Osteocyte (in vitro differentiated cells): ENCODE measurements at regions not wholly inside any gene's neighbourhood (a gene's known extent, or its start where the extent isn't known, plus 50 kb on each side); places are given as distances from the start of the nearest gene placed in this dataset.

Experiments used
- DNase-seq: peaks from one replicate; pipeline ENCODE4 v3.0.0; 2021; ENCODE audit warnings: mixed read lengths; ENCODE audit not compliant: unreplicated experiment; ENCODE audit errors: extremely low spot score
- H3K27ac Mint-ChIP-seq: one replicate; pipeline ENCODE4 v1.8.0; 2021; ENCODE audit warnings: mild to moderate bottlenecking, mixed read lengths; ENCODE audit not compliant: unreplicated experiment
- H3K27me3 Mint-ChIP-seq: one replicate; pipeline ENCODE4 v1.8.0; 2021; ENCODE audit warnings: mixed read lengths; ENCODE audit not compliant: unreplicated experiment
- H3K36me3 Mint-ChIP-seq: one replicate; pipeline ENCODE4 v1.8.0; 2021; ENCODE audit warnings: mixed read lengths; ENCODE audit not compliant: unreplicated experiment
- H3K4me1 Mint-ChIP-seq: one replicate; pipeline ENCODE4 v1.8.0; 2021; ENCODE audit warnings: mixed read lengths; ENCODE audit not compliant: unreplicated experiment
- H3K4me3 Mint-ChIP-seq: one replicate; pipeline ENCODE4 v1.8.0; 2021; ENCODE audit warnings: mild to moderate bottlenecking, moderate library complexity, mixed read lengths; ENCODE audit not compliant: unreplicated experiment
- H3K9me3 Mint-ChIP-seq: one replicate; pipeline ENCODE4 v1.8.0; 2021; ENCODE audit warnings: mixed read lengths; ENCODE audit not compliant: unreplicated experiment
- CTCF ChIP-seq: fragments of 200-600 bp; sonication (generic); IDR thresholded peaks from 2 replicates; pipeline ENCODE4 v1.5.0; 2021; ENCODE audit warnings: antibody characterized with exemption, mild to moderate bottlenecking, moderate library complexity

- Mint-ChIP-seq H3K36me3 (no peaks in the 10 kb centered on the region), H3K4me3 (no peak overlapping the region), H3K27me3 (no peaks in the 10 kb centered on the region), H3K4me1 (peaks cover 53% of the 10 kb centered on the region), H3K27ac (no peak overlapping the region), H3K9me3 (no peaks in the 10 kb centered on the region)
- DNase-seq, result no peak
- TF ChIP-seq CTCF, result no peak
Measured at GRCh38 chr2:12173943-12174340, 427.5 kb downstream of the LPIN1 start.

GRCh38 chr2:12175323-12175722 is 428.9 kb downstream of the LPIN1 start:
- Mint-ChIP-seq H3K9me3 (no peaks in the 10 kb centered on the region), H3K36me3 (no peaks in the 10 kb centered on the region), H3K4me3 (no peak overlapping the region), H3K27me3 (no peaks in the 10 kb centered on the region), H3K27ac (no peak overlapping the region), H3K4me1 (peaks cover 41% of the 10 kb centered on the region)
- TF ChIP-seq CTCF, result no peak
- DNase-seq, result no peak

GRCh38 chr2:12176623-12177454 is 430.4 kb downstream of the LPIN1 start:
- Mint-ChIP-seq H3K27me3 (no peaks in the 10 kb centered on the region), H3K4me3 (no peak overlapping the region), H3K9me3 (no peaks in the 10 kb centered on the region), H3K4me1 (peaks cover 41% of the 10 kb centered on the region), H3K36me3 (no peaks in the 10 kb centered on the region), H3K27ac (peak overlapping the region; percentile 33)
- no peak for TF ChIP-seq CTCF
- no peak for DNase-seq

- TF ChIP-seq CTCF, result no peak
- Mint-ChIP-seq H3K36me3 (no peaks in the 10 kb centered on the region), H3K27ac (peak overlapping the region; percentile 33), H3K27me3 (no peaks in the 10 kb centered on the region), H3K9me3 (no peaks in the 10 kb centered on the region), H3K4me1 (peaks cover 41% of the 10 kb centered on the region), H3K4me3 (no peak overlapping the region)
- DNase-seq, result no peak
Measured at GRCh38 chr2:12177455-12178288, 431.2 kb downstream of the LPIN1 start.
